ENCODE measurements at regions not wholly inside any gene's neighbourhood (a gene's known extent, or its start where the extent isn't known, plus 50 kb on each side); places are given as distances from the start of the nearest gene placed in this dataset.

- WGBS, 3 donors = 78 to 86% (median 84%) methylated on average over 8 of the region's 8 CpGs
- H3K27ac ChIP-seq (ENCODE audit: low read depth, low read length) = no peak overlapping the region
Measured at GRCh38 chr7:155170331-155170730, 100.2 kb downstream of the HTR5A start.

- H3K27ac ChIP-seq (ENCODE audit: low read depth, low read length) = no peak overlapping the region
- WGBS, 3 donors = 68 to 74% (median 73%) methylated on average over 5 of the region's 5 CpGs
Measured at GRCh38 chr7:155172141-155172540, 102.0 kb downstream of the HTR5A start.

- H3K27ac ChIP-seq (ENCODE audit: low read depth, low read length) = no peak overlapping the region
- 81 to 84% (median 81%) methylated on average over 9 of the region's 9 CpGs for WGBS, 3 donors
Measured at GRCh38 chr7:155173905-155174304, 103.8 kb downstream of the HTR5A start.

- H3K27ac ChIP-seq (ENCODE audit: low read depth, low read length) = no peak overlapping the region
- 85 to 95% (median 89%) methylated on average over 2 of the region's 2 CpGs for WGBS, 3 donors
Measured at GRCh38 chr7:155178096-155178495, 108.0 kb downstream of the HTR5A start.

- H3K27ac ChIP-seq (ENCODE audit: low read depth, low read length) = no peak overlapping the region
- WGBS, 3 donors = 78 to 81% (median 81%) methylated on average over 8 of the region's 8 CpGs
Measured at GRCh38 chr7:155181768-155182167, 111.6 kb downstream of the HTR5A start.

- WGBS, 3 donors = 91 to 95% (median 93%) methylated on average over 8 of the region's 8 CpGs
- no peak overlapping the region for H3K27ac ChIP-seq (ENCODE audit: low read depth, low read length)
Measured at GRCh38 chr7:155182406-155182970, 112.4 kb downstream of the HTR5A start.

GRCh38 chr7:155183655-155184054, 113.5 kb downstream of the HTR5A start:
- 71 to 96% (median 88%) methylated on average over 1 of the region's 1 CpG for WGBS, 3 donors
- no peak overlapping the region for H3K27ac ChIP-seq (ENCODE audit: low read depth, low read length)

GRCh38 chr7:155184923-155185322, 112.8 kb upstream of the INSIG1 start:
- no peak overlapping the region for H3K27ac ChIP-seq (ENCODE audit: low read depth, low read length)
- WGBS, 3 donors = 72 to 81% (median 76%) methylated on average over 4 of the region's 4 CpGs

- H3K27ac ChIP-seq (ENCODE audit: low read depth, low read length) = no peak overlapping the region
- WGBS, 3 donors = 85 to 87% (median 86%) methylated on average over 15 of the region's 15 CpGs
Measured at GRCh38 chr7:155187061-155187785, 110.5 kb upstream of the INSIG1 start.

GRCh38 chr7:155188357-155188756, 109.3 kb upstream of the INSIG1 start:
- WGBS, 3 donors = 47 to 78% (median 72%) methylated on average over 2 of the region's 2 CpGs
- no peak overlapping the region for H3K27ac ChIP-seq (ENCODE audit: low read depth, low read length)

- no peak overlapping the region for H3K27ac ChIP-seq (ENCODE audit: low read depth, low read length)
- WGBS, 3 donors = 80 to 87% (median 82%) methylated on average over 13 of the region's 13 CpGs
Measured at GRCh38 chr7:155188821-155189581, 108.7 kb upstream of the INSIG1 start.

GRCh38 chr7:155189590-155189989, 108.1 kb upstream of the INSIG1 start:
- WGBS, 3 donors = 74 to 80% (median 78%) methylated on average over 13 of the region's 13 CpGs
- H3K27ac ChIP-seq (ENCODE audit: low read depth, low read length) = no peak overlapping the region

- 7 to 16% (median 15%) methylated on average over 28 of the region's 28 CpGs for whole genome bisulfite sequencing, 3 donors
- no peak overlapping the region for H3K27ac ChIP-seq (ENCODE audit: low read depth, low read length)
Measured at GRCh38 chr7:155190688-155191087, 107.0 kb upstream of the INSIG1 start.

- WGBS, 3 donors = 67 to 82% (median 72%) methylated on average over 14 of the region's 14 CpGs
- H3K27ac ChIP-seq (ENCODE audit: low read depth, low read length) = no peak overlapping the region
Measured at GRCh38 chr7:155191137-155191536, 106.5 kb upstream of the INSIG1 start.

GRCh38 chr7:155191901-155192478, 105.7 kb upstream of the INSIG1 start:
- 78 to 89% (median 81%) methylated on average over 4 of the region's 4 CpGs for WGBS, 3 donors
- no peak overlapping the region for H3K27ac ChIP-seq (ENCODE audit: low read depth, low read length)

- WGBS, 3 donors = 83 to 95% (median 84%) methylated on average over 11 of the region's 11 CpGs
- H3K27ac ChIP-seq (ENCODE audit: low read depth, low read length) = no peak overlapping the region
Measured at GRCh38 chr7:155192961-155193640, 104.6 kb upstream of the INSIG1 start.

- H3K27ac ChIP-seq (ENCODE audit: low read depth, low read length) = no peak overlapping the region
- 71 to 83% (median 71%) methylated on average over 3 of the region's 3 CpGs for WGBS, 3 donors
Measured at GRCh38 chr7:155193716-155194115, 104.0 kb upstream of the INSIG1 start.

GRCh38 chr7:155194382-155195140, 103.1 kb upstream of the INSIG1 start:
- WGBS, 3 donors = 65 to 73% (median 68%) methylated on average over 18 of the region's 18 CpGs
- no peak overlapping the region for H3K27ac ChIP-seq (ENCODE audit: low read depth, low read length)
